ENCODE measurements at regions not wholly inside any gene's neighbourhood (a gene's known extent, or its start where the extent isn't known, plus 50 kb on each side); places are given as distances from the start of the nearest gene placed in this dataset.

- TF ChIP-seq CTCF (IDR thresholded peaks at IDR 0.05 in 4 of 5, conservative IDR thresholded peaks at IDR 0.05 in 1 of 5) (no peak), POLR2A (IDR thresholded peaks at IDR 0.05) (no peak)
These were observed 708.4 kb upstream of the SLITRK1 start for GRCh38 chr13:84590663-84591062.
